Urothelium cell line (cell line): ENCODE measurements at regions not wholly inside any gene's neighbourhood (a gene's known extent, or its start where the extent isn't known, plus 50 kb on each side); places are given as distances from the start of the nearest gene placed in this dataset.

Experiments
- DNase-seq: peaks from one replicate; pipeline ENCODE4 v3.0.0; 2011; ENCODE audit warnings: low spot score, mixed read lengths
- FAIRE-seq: peaks from 2 replicates; lab custom pipeline; 2011; peaks lifted over from hg19 to GRCh38; lab: Jason Lieb, UNC

- DNase-seq, result peak; percentile 48
Measured at GRCh38 chr5:148939676-148940075, 113.3 kb downstream of the ADRB2 start.

GRCh38 chr5:148941810-148942209, 115.4 kb downstream of the ADRB2 start:
- DNase-seq (no peak), FAIRE-seq (no peak)

More at GRCh38 chr5:148939676-148940075, 113.3 kb downstream of the ADRB2 start:
- no peak for FAIRE-seq

GRCh38 chr5:148949841-148950470, 112.9 kb downstream of the SH3TC2 start:
- DNase-seq, result no peak
- no peak for FAIRE-seq

GRCh38 chr5:148950471-148950863, 112.4 kb downstream of the SH3TC2 start:
- DNase-seq (no peak), FAIRE-seq (no peak)

- DNase-seq, result no peak
- no peak for FAIRE-seq
Measured at GRCh38 chr5:148950892-148951291, 112.0 kb downstream of the SH3TC2 start.

GRCh38 chr5:148951612-148952011, 111.2 kb downstream of the SH3TC2 start:
- FAIRE-seq (no peak), DNase-seq (no peak)

- no peak for DNase-seq
- FAIRE-seq, result no peak
Measured at GRCh38 chr5:148952097-148952867, 110.6 kb downstream of the SH3TC2 start.

- FAIRE-seq (no peak), DNase-seq (no peak)
Measured at GRCh38 chr5:148953711-148954110, 109.2 kb downstream of the SH3TC2 start.
